ENCODE measurements at regions not wholly inside any gene's neighbourhood (a gene's known extent, or its start where the extent isn't known, plus 50 kb on each side); places are given as distances from the start of the nearest gene placed in this dataset.
"Not testable (repeated sequence)": the region's sequence is repeated elsewhere in the genome, so short reads cannot be mapped to it uniquely, and the experiment has no call there.

DNA sequence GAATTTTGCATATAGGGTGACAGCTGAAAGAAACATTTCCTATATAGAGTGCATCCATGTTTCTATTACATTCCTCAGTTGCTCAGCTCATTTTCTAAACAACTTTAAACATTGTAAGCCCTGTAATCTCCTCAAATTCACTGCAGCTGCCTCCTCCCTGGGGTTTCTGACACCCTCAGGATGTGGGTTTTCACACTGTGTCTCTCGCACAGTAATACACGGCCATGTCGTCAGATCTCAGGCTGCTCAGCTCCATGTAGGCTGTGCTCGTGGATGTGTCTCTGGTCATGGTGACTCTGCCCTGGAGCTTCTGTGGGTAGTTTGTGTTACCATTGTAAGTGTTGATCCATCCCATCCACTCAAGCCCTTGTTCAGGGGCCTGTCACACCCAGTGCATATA lies 569.0 kb downstream of the GOLGA6L6 start:
- TF ChIP-seq, protein P1, sequence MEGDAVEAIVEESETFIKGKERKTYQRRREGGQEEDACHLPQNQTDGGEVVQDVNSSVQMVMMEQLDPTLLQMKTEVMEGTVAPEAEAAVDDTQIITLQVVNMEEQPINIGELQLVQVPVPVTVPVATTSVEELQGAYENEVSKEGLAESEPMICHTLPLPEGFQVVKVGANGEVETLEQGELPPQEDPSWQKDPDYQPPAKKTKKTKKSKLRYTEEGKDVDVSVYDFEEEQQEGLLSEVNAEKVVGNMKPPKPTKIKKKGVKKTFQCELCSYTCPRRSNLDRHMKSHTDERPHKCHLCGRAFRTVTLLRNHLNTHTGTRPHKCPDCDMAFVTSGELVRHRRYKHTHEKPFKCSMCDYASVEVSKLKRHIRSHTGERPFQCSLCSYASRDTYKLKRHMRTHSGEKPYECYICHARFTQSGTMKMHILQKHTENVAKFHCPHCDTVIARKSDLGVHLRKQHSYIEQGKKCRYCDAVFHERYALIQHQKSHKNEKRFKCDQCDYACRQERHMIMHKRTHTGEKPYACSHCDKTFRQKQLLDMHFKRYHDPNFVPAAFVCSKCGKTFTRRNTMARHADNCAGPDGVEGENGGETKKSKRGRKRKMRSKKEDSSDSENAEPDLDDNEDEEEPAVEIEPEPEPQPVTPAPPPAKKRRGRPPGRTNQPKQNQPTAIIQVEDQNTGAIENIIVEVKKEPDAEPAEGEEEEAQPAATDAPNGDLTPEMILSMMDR (conservative IDR thresholded peaks at IDR 0.05; ENCODE audit: low read depth, low read length): not testable (repeated sequence)
- not testable (repeated sequence) for TF ChIP-seq EZH2 (IDR thresholded peaks at IDR 0.05; ENCODE audit: low read length, unreplicated experiment)
